Uterus (tissue), 2 donors: ENCODE measurements at regions not wholly inside any gene's neighbourhood (a gene's known extent, or its start where the extent isn't known, plus 50 kb on each side); places are given as distances from the start of the nearest gene placed in this dataset.

ENCODE experiments used
- POLR2A ChIP-seq, 2 donors: fragments of 450-650 bp; IDR thresholded peaks; one replicate each; pipeline ENCODE4 v1.6.1; 2016; ENCODE audit warnings: antibody characterized with exemption in 2 of 2, mild to moderate bottlenecking in 1 of 2, moderate library complexity in 1 of 2
- TF ChIP-seq, protein P1 (sequence below), 4 experiments: fragments of 200-600 bp in 2 of 4; fragments of 450-650 bp in 2 of 4; sonication (generic) in 2 of 4; IDR thresholded peaks; one replicate each; pipeline ENCODE4 v1.5.1; 2016 to 2019; ENCODE audit warnings: antibody characterized with exemption in 4 of 4, mild to moderate bottlenecking in 2 of 4, moderate library complexity in 1 of 4

GRCh38 chr14:98935921-98936320, 336.1 kb downstream of the BCL11B start:
- TF ChIP-seq, protein P1, sequence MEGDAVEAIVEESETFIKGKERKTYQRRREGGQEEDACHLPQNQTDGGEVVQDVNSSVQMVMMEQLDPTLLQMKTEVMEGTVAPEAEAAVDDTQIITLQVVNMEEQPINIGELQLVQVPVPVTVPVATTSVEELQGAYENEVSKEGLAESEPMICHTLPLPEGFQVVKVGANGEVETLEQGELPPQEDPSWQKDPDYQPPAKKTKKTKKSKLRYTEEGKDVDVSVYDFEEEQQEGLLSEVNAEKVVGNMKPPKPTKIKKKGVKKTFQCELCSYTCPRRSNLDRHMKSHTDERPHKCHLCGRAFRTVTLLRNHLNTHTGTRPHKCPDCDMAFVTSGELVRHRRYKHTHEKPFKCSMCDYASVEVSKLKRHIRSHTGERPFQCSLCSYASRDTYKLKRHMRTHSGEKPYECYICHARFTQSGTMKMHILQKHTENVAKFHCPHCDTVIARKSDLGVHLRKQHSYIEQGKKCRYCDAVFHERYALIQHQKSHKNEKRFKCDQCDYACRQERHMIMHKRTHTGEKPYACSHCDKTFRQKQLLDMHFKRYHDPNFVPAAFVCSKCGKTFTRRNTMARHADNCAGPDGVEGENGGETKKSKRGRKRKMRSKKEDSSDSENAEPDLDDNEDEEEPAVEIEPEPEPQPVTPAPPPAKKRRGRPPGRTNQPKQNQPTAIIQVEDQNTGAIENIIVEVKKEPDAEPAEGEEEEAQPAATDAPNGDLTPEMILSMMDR (IDR thresholded peaks at IDR 0.05) = no peak
- TF ChIP-seq POLR2A (IDR thresholded peaks at IDR 0.05) = no peak
